ENCODE measurements at regions not wholly inside any gene's neighbourhood (a gene's known extent, or its start where the extent isn't known, plus 50 kb on each side); places are given as distances from the start of the nearest gene placed in this dataset.

GRCh38 chr13:76656500-76656899, 229.7 kb downstream of the KCTD12 start:
- Mint-ChIP-seq H3K9me3 (no peaks in the 10 kb centered on the region), H3K4me3 (no peak overlapping the region), H3K27me3 (peaks cover 5% of the 10 kb centered on the region), H3K36me3 (ENCODE audit: insufficient read depth) (no peaks in the 10 kb centered on the region), H3K27ac (ENCODE audit: low read depth) (no peak overlapping the region), H3K4me1 (no peaks in the 10 kb centered on the region)
- DNase-seq (ENCODE audit: low spot score in 2 of 2): no peak
- no peak for ATAC-seq (replicated peaks; ENCODE audit: extremely low read depth, poor library complexity, severe bottlenecking)

GRCh38 chr13:76656056-76656455, 230.1 kb downstream of the KCTD12 start:
- H3K4me1 Mint-ChIP-seq: no peaks in the 10 kb centered on the region
- peaks cover 9% of the 10 kb centered on the region for H3K27me3 Mint-ChIP-seq
- no peaks in the 10 kb centered on the region for H3K36me3 Mint-ChIP-seq (ENCODE audit: insufficient read depth)
- no peak for ATAC-seq (replicated peaks; ENCODE audit: extremely low read depth, poor library complexity, severe bottlenecking)
- no peaks in the 10 kb centered on the region for H3K9me3 Mint-ChIP-seq
- no peak for DNase-seq (ENCODE audit: low spot score in 2 of 2)
- H3K27ac Mint-ChIP-seq (ENCODE audit: low read depth): no peak overlapping the region
- no peak overlapping the region for H3K4me3 Mint-ChIP-seq

- ATAC-seq (replicated peaks; ENCODE audit: extremely low read depth, poor library complexity, severe bottlenecking): no peak
- H3K4me1 Mint-ChIP-seq: no peaks in the 10 kb centered on the region
- H3K36me3 Mint-ChIP-seq (ENCODE audit: insufficient read depth): no peaks in the 10 kb centered on the region
- no peak overlapping the region for H3K4me3 Mint-ChIP-seq
- no peak for DNase-seq (ENCODE audit: low spot score in 2 of 2)
- H3K27me3 Mint-ChIP-seq: peaks cover 18% of the 10 kb centered on the region
- no peaks in the 10 kb centered on the region for H3K9me3 Mint-ChIP-seq
- no peak overlapping the region for H3K27ac Mint-ChIP-seq (ENCODE audit: low read depth)
Observed at GRCh38 chr13:76654263-76654662, 231.9 kb downstream of the KCTD12 start.

- Mint-ChIP-seq H3K36me3 (ENCODE audit: insufficient read depth) (no peaks in the 10 kb centered on the region), H3K4me3 (no peak overlapping the region), H3K27me3 (peaks cover 35% of the 10 kb centered on the region), H3K27ac (ENCODE audit: low read depth) (no peak overlapping the region), H3K9me3 (no peaks in the 10 kb centered on the region), H3K4me1 (no peaks in the 10 kb centered on the region)
- no peak for DNase-seq (ENCODE audit: low spot score in 2 of 2)
- ATAC-seq (replicated peaks; ENCODE audit: extremely low read depth, poor library complexity, severe bottlenecking): no peak
Observed at GRCh38 chr13:76651286-76651685, 234.9 kb downstream of the KCTD12 start.

GRCh38 chr13:76647550-76647949, 238.7 kb downstream of the KCTD12 start:
- no peak for ATAC-seq (replicated peaks; ENCODE audit: extremely low read depth, poor library complexity, severe bottlenecking)
- Mint-ChIP-seq H3K4me1 (no peaks in the 10 kb centered on the region), H3K9me3 (no peaks in the 10 kb centered on the region), H3K36me3 (ENCODE audit: insufficient read depth) (no peaks in the 10 kb centered on the region), H3K27ac (ENCODE audit: low read depth) (no peak overlapping the region), H3K4me3 (no peak overlapping the region), H3K27me3 (peaks cover 35% of the 10 kb centered on the region)
- DNase-seq (ENCODE audit: low spot score in 2 of 2): no peak

GRCh38 chr13:76646946-76647345, 239.3 kb downstream of the KCTD12 start:
- Mint-ChIP-seq H3K4me3 (no peak overlapping the region), H3K27ac (ENCODE audit: low read depth) (no peak overlapping the region), H3K9me3 (no peaks in the 10 kb centered on the region), H3K4me1 (no peaks in the 10 kb centered on the region), H3K27me3 (peaks cover 35% of the 10 kb centered on the region), H3K36me3 (ENCODE audit: insufficient read depth) (no peaks in the 10 kb centered on the region)
- DNase-seq (ENCODE audit: low spot score in 2 of 2) (no peak), ATAC-seq (replicated peaks; ENCODE audit: extremely low read depth, poor library complexity, severe bottlenecking) (no peak)

GRCh38 chr13:76645632-76646031, 240.6 kb downstream of the KCTD12 start:
- ATAC-seq (replicated peaks; ENCODE audit: extremely low read depth, poor library complexity, severe bottlenecking): no peak
- H3K4me3 Mint-ChIP-seq: no peak overlapping the region

GRCh38 chr13:76644906-76645305, 241.3 kb downstream of the KCTD12 start:
- ATAC-seq (replicated peaks; ENCODE audit: extremely low read depth, poor library complexity, severe bottlenecking) (no peak), DNase-seq (ENCODE audit: low spot score in 2 of 2) (no peak)
- Mint-ChIP-seq H3K27me3 (peaks cover 17% of the 10 kb centered on the region), H3K9me3 (no peaks in the 10 kb centered on the region), H3K36me3 (ENCODE audit: insufficient read depth) (no peaks in the 10 kb centered on the region), H3K4me1 (no peaks in the 10 kb centered on the region), H3K4me3 (no peak overlapping the region), H3K27ac (ENCODE audit: low read depth) (no peak overlapping the region)

More at GRCh38 chr13:76645632-76646031, 240.6 kb downstream of the KCTD12 start:
- Mint-ChIP-seq H3K9me3 (no peaks in the 10 kb centered on the region), H3K27me3 (peaks cover 22% of the 10 kb centered on the region), H3K27ac (ENCODE audit: low read depth) (no peak overlapping the region), H3K4me1 (no peaks in the 10 kb centered on the region), H3K36me3 (ENCODE audit: insufficient read depth) (no peaks in the 10 kb centered on the region)
- no peak for DNase-seq (ENCODE audit: low spot score in 2 of 2)

GRCh38 chr13:76643596-76643995, 242.6 kb downstream of the KCTD12 start:
- Mint-ChIP-seq H3K4me3 (no peak overlapping the region), H3K9me3 (no peaks in the 10 kb centered on the region), H3K27ac (ENCODE audit: low read depth) (no peak overlapping the region), H3K4me1 (no peaks in the 10 kb centered on the region), H3K27me3 (peaks cover 17% of the 10 kb centered on the region), H3K36me3 (ENCODE audit: insufficient read depth) (no peaks in the 10 kb centered on the region)
- ATAC-seq (replicated peaks; ENCODE audit: extremely low read depth, poor library complexity, severe bottlenecking) (no peak), DNase-seq (ENCODE audit: low spot score in 2 of 2) (no peak)

GRCh38 chr13:76641056-76641455, 245.1 kb downstream of the KCTD12 start:
- DNase-seq (ENCODE audit: low spot score in 2 of 2) (no peak), ATAC-seq (replicated peaks; ENCODE audit: extremely low read depth, poor library complexity, severe bottlenecking) (no peak)
- no peaks in the 10 kb centered on the region for H3K9me3 Mint-ChIP-seq
- no peaks in the 10 kb centered on the region for H3K36me3 Mint-ChIP-seq (ENCODE audit: insufficient read depth)
- no peak overlapping the region for H3K4me3 Mint-ChIP-seq
- no peaks in the 10 kb centered on the region for H3K4me1 Mint-ChIP-seq
- H3K27me3 Mint-ChIP-seq: no peaks in the 10 kb centered on the region
- no peak overlapping the region for H3K27ac Mint-ChIP-seq (ENCODE audit: low read depth)

GRCh38 chr13:76638882-76639281, 247.3 kb downstream of the KCTD12 start:
- Mint-ChIP-seq H3K27ac (ENCODE audit: low read depth) (no peak overlapping the region), H3K27me3 (no peaks in the 10 kb centered on the region), H3K9me3 (no peaks in the 10 kb centered on the region), H3K4me1 (no peaks in the 10 kb centered on the region), H3K36me3 (ENCODE audit: insufficient read depth) (no peaks in the 10 kb centered on the region), H3K4me3 (no peak overlapping the region)
- ATAC-seq (replicated peaks; ENCODE audit: extremely low read depth, poor library complexity, severe bottlenecking): no peak
- no peak for DNase-seq (ENCODE audit: low spot score in 2 of 2)

- Mint-ChIP-seq H3K36me3 (ENCODE audit: insufficient read depth) (no peaks in the 10 kb centered on the region), H3K27me3 (no peaks in the 10 kb centered on the region), H3K4me1 (no peaks in the 10 kb centered on the region), H3K4me3 (no peak overlapping the region), H3K27ac (ENCODE audit: low read depth) (no peak overlapping the region), H3K9me3 (no peaks in the 10 kb centered on the region)
- DNase-seq (ENCODE audit: low spot score in 2 of 2) (no peak), ATAC-seq (replicated peaks; ENCODE audit: extremely low read depth, poor library complexity, severe bottlenecking) (no peak)
Observed at GRCh38 chr13:76638181-76638580, 248.0 kb downstream of the KCTD12 start.

- Mint-ChIP-seq H3K4me3 (no peak overlapping the region), H3K27ac (ENCODE audit: low read depth) (no peak overlapping the region), H3K4me1 (no peaks in the 10 kb centered on the region), H3K36me3 (ENCODE audit: insufficient read depth) (no peaks in the 10 kb centered on the region), H3K27me3 (no peaks in the 10 kb centered on the region), H3K9me3 (no peaks in the 10 kb centered on the region)
- ATAC-seq (replicated peaks; ENCODE audit: extremely low read depth, poor library complexity, severe bottlenecking) (no peak), DNase-seq (ENCODE audit: low spot score in 2 of 2) (no peak)
Observed at GRCh38 chr13:76637641-76638141, 248.5 kb downstream of the KCTD12 start.

GRCh38 chr13:76636829-76637228, 249.4 kb downstream of the KCTD12 start:
- H3K4me3 Mint-ChIP-seq: no peak overlapping the region
- no peak overlapping the region for H3K27ac Mint-ChIP-seq (ENCODE audit: low read depth)
- H3K27me3 Mint-ChIP-seq: no peaks in the 10 kb centered on the region
- no peaks in the 10 kb centered on the region for H3K36me3 Mint-ChIP-seq (ENCODE audit: insufficient read depth)
- H3K4me1 Mint-ChIP-seq: no peaks in the 10 kb centered on the region
- no peak for DNase-seq (ENCODE audit: low spot score in 2 of 2)
- ATAC-seq (replicated peaks; ENCODE audit: extremely low read depth, poor library complexity, severe bottlenecking): no peak
- no peaks in the 10 kb centered on the region for H3K9me3 Mint-ChIP-seq

Measured in central memory CD8-positive, alpha-beta T cell (primary cell).